NCI-H2107 treated with DMSO at 0.1 percent for 48 hours (cell line): ENCODE measurements at regions not wholly inside any gene's neighbourhood (a gene's known extent, or its start where the extent isn't known, plus 50 kb on each side); places are given as distances from the start of the nearest gene placed in this dataset.
"Not testable (repeated sequence)": the region's sequence is repeated elsewhere in the genome, so short reads cannot be mapped to it uniquely, and the experiment has no call there.

Experiments used
- DNase-seq: peaks from one replicate; lab custom pipeline; 2025; ENCODE audit not compliant: unreplicated experiment; lab: John Stamatoyannopoulos, UW

GRCh38 chr3:168977716-168978374 lies 685.7 kb downstream of the MECOM start:
- DNase-seq: no peak

GRCh38 chr3:168976969-168977368 lies 686.5 kb downstream of the MECOM start:
- DNase-seq: no peak

DNA sequence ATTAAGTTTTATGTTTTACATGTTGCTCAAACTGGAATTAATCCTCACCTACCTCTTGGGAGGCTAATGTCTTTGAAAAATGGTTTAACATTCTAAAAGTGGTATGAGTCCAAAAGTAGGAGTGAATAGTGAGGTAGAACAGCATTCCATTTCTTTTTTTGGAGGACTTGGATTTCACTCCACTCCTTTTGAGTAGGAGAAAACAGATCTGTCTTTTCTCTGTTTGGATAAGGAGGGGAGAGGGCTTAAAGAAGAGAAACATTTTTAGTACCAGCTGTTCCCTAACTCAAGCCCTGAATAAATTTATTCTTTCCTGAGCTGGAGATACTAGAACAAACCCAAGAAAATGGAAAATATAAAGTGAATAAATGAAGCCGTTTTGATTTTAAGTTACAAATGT lies 687.9 kb downstream of the MECOM start:
- DNase-seq: no peak

GRCh38 chr3:168974617-168975403 lies 688.7 kb downstream of the MECOM start:
- DNase-seq: peak; percentile 58

DNA sequence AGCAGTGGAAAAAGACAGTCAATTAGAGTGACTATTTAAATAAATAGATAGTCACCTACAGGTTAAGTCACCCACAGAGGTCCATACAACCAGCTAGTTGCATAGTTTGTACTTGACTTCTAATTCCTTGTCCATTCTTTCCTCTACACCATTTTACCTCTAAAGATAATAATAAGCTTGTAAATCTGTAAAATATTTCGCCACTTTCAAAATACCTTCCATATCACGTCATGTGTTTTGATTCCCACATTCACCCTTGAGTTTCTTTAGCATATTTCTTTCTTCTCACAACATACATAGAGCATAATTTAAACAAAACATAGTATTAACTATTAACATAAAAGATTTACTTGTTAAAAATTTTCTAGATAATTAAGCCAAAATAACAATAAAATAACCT lies 689.6 kb downstream of the MECOM start:
- no peak for DNase-seq

- no peak for DNase-seq
Measured at GRCh38 chr3:168973206-168973605, 690.3 kb downstream of the MECOM start.

DNA sequence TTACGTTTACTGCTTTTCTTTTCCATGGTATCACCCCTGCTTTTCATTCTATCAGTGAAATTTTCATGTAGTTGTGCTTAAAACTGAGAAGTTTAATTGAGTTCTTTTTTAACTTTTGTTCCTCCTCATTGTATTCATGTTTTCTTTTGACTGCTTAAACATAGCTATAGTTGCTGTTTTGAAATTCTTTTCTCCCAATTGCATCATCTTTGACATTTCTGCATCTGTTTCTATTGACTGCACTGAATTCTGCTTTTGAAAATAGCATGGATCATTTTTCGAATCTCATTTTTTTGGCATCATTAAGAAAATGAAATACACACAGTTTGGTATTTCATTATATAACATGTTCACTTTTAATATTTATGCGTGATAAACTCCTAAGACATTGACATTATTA lies 694.9 kb downstream of the MECOM start:
- DNase-seq: no peak

DNA sequence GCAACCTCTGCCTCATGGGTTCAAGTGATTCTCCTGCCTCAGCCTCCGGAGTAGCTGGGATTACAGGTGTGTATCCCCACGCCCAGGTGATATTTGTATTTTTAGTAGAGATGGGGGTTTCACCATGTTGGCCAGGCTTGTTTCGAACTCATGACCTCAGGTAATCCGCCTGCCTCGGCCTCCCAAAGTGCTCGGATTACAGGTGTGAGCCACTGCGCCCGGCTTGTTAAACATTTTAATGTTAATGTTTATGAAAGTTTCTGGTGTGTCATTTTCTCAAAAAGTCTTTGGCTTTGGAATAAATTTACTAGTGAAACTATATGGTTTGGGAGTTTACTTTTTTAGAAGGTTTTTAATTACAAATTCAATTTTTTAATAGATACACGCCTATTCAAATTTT lies 698.8 kb downstream of the MECOM start:
- DNase-seq: no peak

DNA sequence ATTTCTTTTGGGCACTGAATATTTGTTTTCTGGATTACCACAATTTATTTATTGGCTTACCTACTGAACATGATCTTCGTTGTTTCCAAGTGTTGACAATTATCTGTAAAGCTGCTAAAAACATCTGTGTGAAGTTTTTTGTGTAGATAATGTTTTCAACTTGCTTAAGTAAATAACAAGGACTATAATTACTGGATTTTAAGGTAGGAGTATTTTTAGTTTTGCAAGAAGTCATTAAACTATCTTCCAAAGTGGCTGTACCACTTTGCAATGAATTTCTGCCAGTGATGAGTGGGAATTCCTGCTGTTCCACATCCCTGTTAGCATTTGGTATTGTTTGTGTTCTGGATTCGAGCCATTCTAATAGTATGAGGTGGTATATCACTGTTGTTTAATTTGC lies 702.2 kb downstream of the MECOM start:
- no peak for DNase-seq

GRCh38 chr3:168959731-168960130 lies 703.8 kb downstream of the MECOM start:
- no peak for DNase-seq

DNA sequence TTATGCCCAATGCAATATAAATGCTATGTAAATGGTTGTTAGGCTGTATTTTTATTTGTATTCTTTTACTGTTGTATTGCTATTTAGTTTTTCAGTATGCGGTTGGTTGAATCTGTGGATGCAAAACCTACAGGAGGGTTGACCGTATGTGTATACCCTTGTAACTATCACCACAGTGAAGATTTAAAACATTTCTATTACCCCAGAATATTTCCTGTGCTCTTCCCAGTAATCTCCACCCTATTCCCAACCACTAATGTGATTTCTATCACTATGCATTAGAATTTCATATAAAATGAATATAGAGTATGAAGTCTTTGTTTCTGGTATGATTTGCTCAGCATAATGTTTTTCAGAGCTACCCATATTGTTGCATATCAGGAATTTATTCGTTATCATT lies 705.0 kb downstream of the MECOM start:
- DNase-seq: no peak

DNA sequence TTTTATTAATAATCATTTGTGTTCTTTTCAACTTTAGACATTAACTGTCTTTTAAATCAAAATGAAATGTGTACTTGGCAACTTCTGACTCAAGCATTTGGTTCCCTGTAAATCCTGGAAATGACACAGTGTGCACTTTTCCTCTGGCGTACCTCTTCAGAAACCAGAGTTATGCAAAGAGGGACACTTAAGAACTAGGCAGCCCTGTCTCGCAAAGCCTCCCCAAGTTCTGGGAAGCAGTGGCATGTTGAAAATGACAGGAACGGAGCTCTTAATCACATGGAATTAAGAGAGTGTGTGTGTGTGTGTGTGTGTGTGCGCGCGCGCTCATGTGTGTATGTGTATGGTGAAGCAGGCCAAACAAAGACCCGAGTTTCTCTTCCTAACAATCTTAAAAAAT lies 707.4 kb downstream of the MECOM start:
- DNase-seq: no peak

DNA sequence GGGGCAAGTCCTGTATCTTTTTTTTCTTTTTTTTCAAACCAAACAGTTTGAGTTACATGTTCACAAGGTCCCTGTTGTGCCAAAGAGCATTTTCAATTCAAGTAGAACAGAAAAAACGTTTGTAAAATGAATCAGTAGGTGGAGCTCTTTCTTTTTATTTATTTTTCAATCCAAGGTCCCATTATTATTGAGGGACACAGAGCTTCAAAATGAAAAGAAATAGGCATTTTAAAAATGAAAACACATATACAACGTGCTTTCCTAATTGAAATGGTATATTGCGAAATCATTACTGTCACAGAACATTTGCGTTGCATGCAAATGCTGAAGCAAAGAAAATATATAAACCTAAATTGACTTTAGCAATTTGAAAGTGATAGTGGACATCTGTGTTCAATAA lies 711.0 kb downstream of the MECOM start:
- peak; percentile 78 for DNase-seq

GRCh38 chr3:168951884-168952283 lies 711.6 kb downstream of the MECOM start:
- DNase-seq: no peak

GRCh38 chr3:168951368-168951767 lies 712.1 kb downstream of the MECOM start:
- DNase-seq: no peak

DNA sequence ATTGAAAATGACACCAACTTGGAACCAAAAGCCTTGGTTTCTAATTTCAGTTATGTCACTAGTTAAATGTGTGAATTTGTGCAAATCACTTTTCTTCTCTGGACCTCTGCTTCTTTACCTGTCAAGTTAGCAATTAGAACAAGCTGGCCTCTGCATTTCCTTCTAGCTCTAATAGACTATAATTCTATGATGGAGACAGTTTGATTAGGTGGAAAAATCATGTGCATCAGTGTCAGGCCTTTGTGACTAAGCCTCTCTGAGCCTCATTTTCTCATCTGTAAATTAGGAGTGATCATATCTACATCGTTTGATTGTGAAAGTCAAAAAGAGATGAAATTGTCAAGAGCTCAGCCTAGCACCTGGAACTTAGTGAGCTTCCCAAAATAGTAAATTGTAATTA lies 712.9 kb downstream of the MECOM start:
- DNase-seq: no peak

GRCh38 chr3:168939651-168940238 lies 723.8 kb downstream of the MECOM start:
- DNase-seq: no peak

DNA sequence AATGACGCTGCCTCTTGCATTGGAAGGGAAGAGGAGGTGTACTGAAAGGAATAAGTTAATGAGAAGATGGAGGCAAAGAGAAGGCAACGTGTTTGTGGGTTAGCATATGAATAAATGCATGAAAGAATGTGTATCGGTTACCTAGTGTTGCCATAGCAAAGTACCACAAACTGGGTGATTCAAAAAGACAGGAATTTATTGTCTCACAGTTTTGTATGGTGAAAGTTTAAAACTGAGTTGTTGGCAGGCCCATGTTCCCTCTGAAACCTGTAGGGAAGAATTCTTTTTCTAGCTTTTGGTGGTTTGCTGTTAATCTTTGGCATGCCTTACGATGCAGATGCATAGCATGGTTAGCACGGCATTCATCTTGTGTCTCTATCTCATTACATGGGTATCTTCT lies 729.9 kb downstream of the MECOM start:
- no peak for DNase-seq

GRCh38 chr3:168929997-168930396 lies 733.5 kb downstream of the MECOM start:
- not testable (repeated sequence) for DNase-seq

DNA sequence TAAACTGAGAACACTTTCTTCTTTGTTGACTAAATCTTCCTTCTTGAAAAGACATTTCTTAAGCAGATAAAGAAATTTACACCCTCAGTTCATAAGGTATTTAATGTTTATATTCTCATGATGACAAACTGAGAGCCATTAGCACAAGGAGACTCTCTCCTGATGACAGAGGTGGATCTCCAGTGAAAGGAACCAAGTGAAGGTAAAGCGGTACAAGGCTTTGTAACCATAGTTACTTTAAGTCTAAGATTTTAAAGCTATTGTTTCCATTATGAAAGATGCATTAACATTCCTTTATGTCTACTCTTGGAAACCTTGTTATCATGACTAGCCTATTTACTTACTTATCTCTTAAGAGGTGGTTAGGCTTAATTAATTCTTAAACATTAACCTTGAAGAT lies 737.1 kb downstream of the MECOM start:
- no peak for DNase-seq

- DNase-seq: no peak
Measured at GRCh38 chr3:168925568-168925967, 737.9 kb downstream of the MECOM start.

- DNase-seq: no peak
Measured at GRCh38 chr3:168914662-168915061, 748.9 kb downstream of the MECOM start.
